Body of pancreas (tissue), 4 donors: ENCODE measurements at regions not wholly inside any gene's neighbourhood (a gene's known extent, or its start where the extent isn't known, plus 50 kb on each side); places are given as distances from the start of the nearest gene placed in this dataset.

Experiments used
- ATAC-seq: fragments of 150-250 bp; one replicate; pipeline ENCODE4 v1.9.1; 2016
- DNase-seq, 4 donors: peaks; one replicate each; pipeline ENCODE4 v3.0.0-alpha.2; 2019
- H3K27ac ChIP-seq, 4 donors: fragments of 200-600 bp; sonication (generic); 1 replicate in 3 of 4; 2 replicates in 1 of 4; pipeline versions ENCODE4 v1.5.1 to v1.6.1; 2016 to 2019; ENCODE audit warnings: mild to moderate bottlenecking in 1 of 4, mixed read lengths in 1 of 4, moderate library complexity in 1 of 4
- H3K27me3 ChIP-seq, 2 donors: fragments of 200-600 bp; sonication (generic); one replicate each; pipeline ENCODE4 v1.6.0; 2016; ENCODE audit warnings: mild to moderate bottlenecking in 1 of 2
- H3K36me3 ChIP-seq, 2 donors: fragments of 200-600 bp; sonication (generic); replicated peaks in 1 of 2; 2 replicates each; pipeline ENCODE4 v1.5.1; 2016; ENCODE audit warnings: low read depth in 2 of 2; ENCODE audit not compliant: insufficient read depth in 1 of 2
- H3K4me1 ChIP-seq: fragments of 200-600 bp; sonication (generic); one replicate; pipeline ENCODE4 v1.6.0; 2016
- H3K4me3 ChIP-seq, 2 donors: fragments of 200-600 bp; sonication (generic); 1 replicate in 1 of 2; 2 replicates in 1 of 2; pipeline ENCODE4 v1.5.1; 2016 to 2019
- H3K9me3 ChIP-seq, 3 donors: fragments of 200-600 bp; sonication (generic); 1 replicate in 2 of 3; 2 replicates in 1 of 3; pipeline ENCODE4 v1.5.1; 2016
- CTCF ChIP-seq, 7 experiments: fragments of 450-650 bp in 4 of 7; fragments of 200-600 bp in 3 of 7; sonication (generic) in 3 of 7; IDR thresholded peaks; one replicate each; pipeline ENCODE4 v1.5.1; 2016 to 2019; ENCODE audit warnings: antibody characterized with exemption in 7 of 7
- POLR2A ChIP-seq, 3 donors: fragments of 450-650 bp; IDR thresholded peaks; one replicate each; pipeline ENCODE4 v1.6.1; 2016; ENCODE audit warnings: antibody characterized with exemption in 3 of 3, mild to moderate bottlenecking in 2 of 3
- WGBS, 2 donors: methylation state at CpG; one replicate each; pipeline ENCODE4 v1.1.5; 2017; 5-methylcytosine and 5-hydroxymethylcytosine counted together
- intact Hi-C: fragments of 100-400 bp; cut with DNase I; formaldehyde crosslinking; loops from one replicate; pipeline ENCODE4 v1.15.1; 2023

DNA sequence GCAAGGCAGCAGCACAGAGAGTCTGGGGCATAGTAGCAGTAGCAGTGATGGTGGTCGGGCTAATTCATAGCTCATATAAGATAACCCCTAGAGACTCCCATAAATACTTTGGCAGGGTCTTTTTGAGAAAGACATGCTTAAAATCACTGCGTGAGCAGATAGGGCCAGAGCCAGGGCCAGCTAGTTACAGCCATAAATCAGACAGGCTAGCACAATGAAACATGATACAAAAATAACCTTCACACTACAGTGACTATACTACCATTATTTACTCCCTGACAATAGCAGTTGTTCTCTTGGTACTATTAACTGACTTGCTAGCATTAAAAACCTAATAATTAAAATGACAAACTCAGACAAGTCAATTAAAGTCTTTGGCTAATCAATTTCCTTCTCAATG, 295.9 kb downstream of the SMARCA1 start:
- no peaks in the 10 kb centered on the region for H3K9me3 ChIP-seq
- no peak for TF ChIP-seq POLR2A (IDR thresholded peaks at IDR 0.05)
- TF ChIP-seq CTCF (IDR thresholded peaks at IDR 0.05) = no peak
- no peak for ATAC-seq
- H3K4me3 ChIP-seq = no peak overlapping the region
- H3K4me1 ChIP-seq = no peaks in the 10 kb centered on the region
- H3K27me3 ChIP-seq = no peaks in the 10 kb centered on the region
- 41 to 78% methylated on average over 2 of the region's 2 CpGs for WGBS, 2 donors
- no peak for DNase-seq
- intact Hi-C loops = no loop called here
- H3K27ac ChIP-seq = no peak overlapping the region
- no peaks in the 10 kb centered on the region for H3K36me3 ChIP-seq

GRCh38 chrX:129193357-129193756, 329.9 kb downstream of the SMARCA1 start:
- DNase-seq (peak in 2 of 4 donors; percentile 5 to 15), ATAC-seq (no peak)
- no peaks in the 10 kb centered on the region for H3K9me3 ChIP-seq
- H3K36me3 ChIP-seq = no peaks in the 10 kb centered on the region
- TF ChIP-seq POLR2A (IDR thresholded peaks at IDR 0.05) (no peak), CTCF (IDR thresholded peaks at IDR 0.05) (no peak)
- no peaks in the 10 kb centered on the region for H3K27me3 ChIP-seq
- H3K27ac ChIP-seq = no peak overlapping the region
- WGBS, 2 donors = 51 to 66% methylated on average over 3 to 4 of the region's 4 CpGs
- intact Hi-C loops = no loop called here
- H3K4me1 ChIP-seq = no peaks in the 10 kb centered on the region
- H3K4me3 ChIP-seq = no peak overlapping the region

- Histone ChIP-seq H3K4me3 (no peak overlapping the region), H3K27me3 (no peaks in the 10 kb centered on the region), H3K36me3 (no peaks in the 10 kb centered on the region), H3K4me1 (no peaks in the 10 kb centered on the region), H3K9me3 (no peaks in the 10 kb centered on the region), H3K27ac (no peak overlapping the region)
- intact Hi-C loops = no loop called here
- ATAC-seq (no peak), DNase-seq (no peak)
- TF ChIP-seq CTCF (IDR thresholded peaks at IDR 0.05) (no peak), POLR2A (IDR thresholded peaks at IDR 0.05) (no peak)
- WGBS, 2 donors = 45 to 54% methylated on average over 3 to 6 of the region's 6 CpGs
Observed at GRCh38 chrX:129188231-129188630, 335.1 kb downstream of the SMARCA1 start.

- intact Hi-C loops = no loop called here
- no peak overlapping the region for H3K27ac ChIP-seq
- no peak for TF ChIP-seq CTCF (IDR thresholded peaks at IDR 0.05)
- no peak for TF ChIP-seq POLR2A (IDR thresholded peaks at IDR 0.05)
- ATAC-seq (no peak), DNase-seq (no peak)
- no peak overlapping the region for H3K4me3 ChIP-seq
- H3K9me3 ChIP-seq = no peaks in the 10 kb centered on the region
- H3K27me3 ChIP-seq = no peaks in the 10 kb centered on the region
- H3K36me3 ChIP-seq = no peaks in the 10 kb centered on the region
- H3K4me1 ChIP-seq = no peaks in the 10 kb centered on the region
Observed at GRCh38 chrX:129176710-129177109, 346.6 kb downstream of the SMARCA1 start.

DNA sequence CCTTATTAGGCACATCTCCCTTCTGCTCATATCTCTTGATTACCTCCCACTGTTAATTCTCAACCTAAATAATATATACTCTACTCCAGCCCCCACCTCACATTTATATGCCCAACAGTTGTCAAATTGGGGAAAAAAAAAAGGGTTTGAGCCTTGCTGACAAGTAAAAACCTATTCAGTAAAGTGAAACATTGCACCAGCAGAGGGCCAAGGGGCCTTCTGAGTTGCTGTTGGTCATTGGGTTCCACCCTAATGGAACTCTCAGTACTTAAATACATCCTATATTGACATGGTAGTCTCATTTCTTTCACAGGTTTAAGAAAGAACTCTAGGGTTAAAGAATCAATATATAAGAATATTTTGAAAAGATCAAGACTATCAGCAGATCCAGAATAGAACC, 362.2 kb downstream of the SMARCA1 start:
- no peaks in the 10 kb centered on the region for H3K4me1 ChIP-seq
- TF ChIP-seq POLR2A (IDR thresholded peaks at IDR 0.05) (no peak), CTCF (IDR thresholded peaks at IDR 0.05) (no peak)
- no peaks in the 10 kb centered on the region for H3K9me3 ChIP-seq
- no peak for ATAC-seq
- H3K36me3 ChIP-seq = no peaks in the 10 kb centered on the region
- H3K27ac ChIP-seq = no peak overlapping the region
- H3K27me3 ChIP-seq = no peaks in the 10 kb centered on the region
- intact Hi-C loops = no loop called here
- no peak for DNase-seq
- H3K4me3 ChIP-seq = no peak overlapping the region
